K562 (cell line): ENCODE measurements at regions not wholly inside any gene's neighbourhood (a gene's known extent, or its start where the extent isn't known, plus 50 kb on each side); places are given as distances from the start of the nearest gene placed in this dataset.

Experiments used
- BACH1 ChIP-seq: fragments of 200-800 bp; sonication (Bioruptor generic); IDR thresholded peaks from 2 replicates; pipeline ENCODE4 v1.6.1; 2016; ENCODE audit warnings: missing genetic modification characterization, missing compliant biosample characterization
- IRF2 ChIP-seq: sonication (generic); formaldehyde crosslinking; IDR thresholded peaks from 2 replicates; pipeline ENCODE4 v1.8.1; 2022; ENCODE audit warnings: mild to moderate bottlenecking, missing genetic modification reagents
- POLR3A ChIP-seq: IDR thresholded peaks from 2 replicates; pipeline ENCODE4 v1.6.1; 2011; ENCODE audit warnings: borderline replicate concordance, mild to moderate bottlenecking, moderate library complexity; ENCODE audit not compliant: insufficient read length, insufficient read depth; ENCODE audit errors: extremely low read depth
- POLR3G ChIP-seq: IDR thresholded peaks from 2 replicates; pipeline ENCODE4 v1.6.1; 2011; ENCODE audit not compliant: insufficient read length, insufficient replicate concordance; ENCODE audit errors: extremely low read depth
- SMARCC2 ChIP-seq: fragments of 450-650 bp; IDR thresholded peaks from 2 replicates; pipeline ENCODE4 v1.6.1; 2017; ENCODE audit warnings: antibody characterized with exemption, moderate library complexity, mild to moderate bottlenecking, low read depth
- STAT5A ChIP-seq: IDR thresholded peaks from 2 replicates; pipeline ENCODE4 v1.6.1; 2012; ENCODE audit warnings: low read length, inconsistent platforms, borderline replicate concordance
- ZNF518B ChIP-seq: fragments of 250-450 bp; sonication (Bioruptor Pico); IDR thresholded peaks from 2 replicates; pipeline ENCODE4 v1.5.0; 2021; ENCODE audit warnings: mild to moderate bottlenecking, moderate library complexity
- TF ChIP-seq, protein P1 (sequence below): fragments of 450-650 bp; IDR thresholded peaks from 2 replicates; pipeline ENCODE4 v1.7.1; 2018; ENCODE audit warnings: mild to moderate bottlenecking, low read depth; ENCODE audit not compliant: partially characterized antibody
- TF ChIP-seq, protein P2 (sequence below): sonication (generic); formaldehyde crosslinking; IDR thresholded peaks from 2 replicates; pipeline ENCODE4 v1.8.0; 2022; ENCODE audit warnings: missing genetic modification reagents, mild to moderate bottlenecking, borderline replicate concordance
- TF ChIP-seq, protein P3 (sequence below): fragments of 450-650 bp; IDR thresholded peaks from 2 replicates; pipeline ENCODE4 v1.6.1; 2017; ENCODE audit warnings: mild to moderate bottlenecking, moderate library complexity

DNA sequence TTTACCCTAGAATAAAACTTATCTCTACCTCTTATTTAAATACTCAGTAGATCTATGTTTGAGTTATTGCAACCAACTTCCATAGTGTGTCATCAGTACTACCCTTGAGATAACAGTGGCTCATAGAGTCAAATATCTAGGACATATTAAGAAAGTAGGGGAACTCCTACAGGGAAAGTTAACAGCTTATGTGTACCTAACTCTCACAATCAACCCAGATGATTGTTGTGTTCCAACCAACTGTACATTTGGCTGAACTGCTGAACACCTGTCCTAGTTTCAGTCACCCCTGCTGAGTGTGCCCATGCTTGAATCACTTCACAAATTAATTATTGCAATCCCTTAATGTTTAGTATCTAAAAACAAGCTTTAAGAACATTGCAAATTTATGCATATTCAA is 244.2 kb upstream of the GRID2 start (continued):
- no peak for TF ChIP-seq ZNF518B (CRISPR knock-in tag)
- TF ChIP-seq, protein P1, sequence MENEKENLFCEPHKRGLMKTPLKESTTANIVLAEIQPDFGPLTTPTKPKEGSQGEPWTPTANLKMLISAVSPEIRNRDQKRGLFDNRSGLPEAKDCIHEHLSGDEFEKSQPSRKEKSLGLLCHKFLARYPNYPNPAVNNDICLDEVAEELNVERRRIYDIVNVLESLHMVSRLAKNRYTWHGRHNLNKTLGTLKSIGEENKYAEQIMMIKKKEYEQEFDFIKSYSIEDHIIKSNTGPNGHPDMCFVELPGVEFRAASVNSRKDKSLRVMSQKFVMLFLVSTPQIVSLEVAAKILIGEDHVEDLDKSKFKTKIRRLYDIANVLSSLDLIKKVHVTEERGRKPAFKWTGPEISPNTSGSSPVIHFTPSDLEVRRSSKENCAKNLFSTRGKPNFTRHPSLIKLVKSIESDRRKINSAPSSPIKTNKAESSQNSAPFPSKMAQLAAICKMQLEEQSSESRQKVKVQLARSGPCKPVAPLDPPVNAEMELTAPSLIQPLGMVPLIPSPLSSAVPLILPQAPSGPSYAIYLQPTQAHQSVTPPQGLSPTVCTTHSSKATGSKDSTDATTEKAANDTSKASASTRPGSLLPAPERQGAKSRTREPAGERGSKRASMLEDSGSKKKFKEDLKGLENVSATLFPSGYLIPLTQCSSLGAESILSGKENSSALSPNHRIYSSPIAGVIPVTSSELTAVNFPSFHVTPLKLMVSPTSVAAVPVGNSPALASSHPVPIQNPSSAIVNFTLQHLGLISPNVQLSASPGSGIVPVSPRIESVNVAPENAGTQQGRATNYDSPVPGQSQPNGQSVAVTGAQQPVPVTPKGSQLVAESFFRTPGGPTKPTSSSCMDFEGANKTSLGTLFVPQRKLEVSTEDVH: no peak
- no peak for TF ChIP-seq IRF2
- TF ChIP-seq BACH1 (tag): no peak
- no peak for TF ChIP-seq STAT5A
- no peak for TF ChIP-seq POLR3G
- TF ChIP-seq POLR3A: no peak
- no peak for TF ChIP-seq SMARCC2
- TF ChIP-seq, protein P2, sequence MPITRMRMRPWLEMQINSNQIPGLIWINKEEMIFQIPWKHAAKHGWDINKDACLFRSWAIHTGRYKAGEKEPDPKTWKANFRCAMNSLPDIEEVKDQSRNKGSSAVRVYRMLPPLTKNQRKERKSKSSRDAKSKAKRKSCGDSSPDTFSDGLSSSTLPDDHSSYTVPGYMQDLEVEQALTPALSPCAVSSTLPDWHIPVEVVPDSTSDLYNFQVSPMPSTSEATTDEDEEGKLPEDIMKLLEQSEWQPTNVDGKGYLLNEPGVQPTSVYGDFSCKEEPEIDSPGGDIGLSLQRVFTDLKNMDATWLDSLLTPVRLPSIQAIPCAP (CRISPR knock-in tag): no peak
- TF ChIP-seq, protein P3, sequence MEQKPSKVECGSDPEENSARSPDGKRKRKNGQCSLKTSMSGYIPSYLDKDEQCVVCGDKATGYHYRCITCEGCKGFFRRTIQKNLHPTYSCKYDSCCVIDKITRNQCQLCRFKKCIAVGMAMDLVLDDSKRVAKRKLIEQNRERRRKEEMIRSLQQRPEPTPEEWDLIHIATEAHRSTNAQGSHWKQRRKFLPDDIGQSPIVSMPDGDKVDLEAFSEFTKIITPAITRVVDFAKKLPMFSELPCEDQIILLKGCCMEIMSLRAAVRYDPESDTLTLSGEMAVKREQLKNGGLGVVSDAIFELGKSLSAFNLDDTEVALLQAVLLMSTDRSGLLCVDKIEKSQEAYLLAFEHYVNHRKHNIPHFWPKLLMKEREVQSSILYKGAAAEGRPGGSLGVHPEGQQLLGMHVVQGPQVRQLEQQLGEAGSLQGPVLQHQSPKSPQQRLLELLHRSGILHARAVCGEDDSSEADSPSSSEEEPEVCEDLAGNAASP: no peak
